Esophagus muscularis mucosa (tissue), 4 donors: ENCODE measurements at regions not wholly inside any gene's neighbourhood (a gene's known extent, or its start where the extent isn't known, plus 50 kb on each side); places are given as distances from the start of the nearest gene placed in this dataset.

Source experiments
- EP300 ChIP-seq: sonication (generic); formaldehyde crosslinking; IDR thresholded peaks from one replicate; pipeline ENCODE4 v1.6.1; 2017; ENCODE audit warnings: antibody characterized with exemption
- POLR2A ChIP-seq: fragments of 450-650 bp; IDR thresholded peaks from one replicate; pipeline ENCODE4 v1.6.1; 2017; ENCODE audit warnings: antibody characterized with exemption, moderate library complexity, mild to moderate bottlenecking, low read depth
- POLR2AphosphoS5 ChIP-seq, 2 donors: sonication (generic); formaldehyde crosslinking; IDR thresholded peaks; one replicate each; pipeline ENCODE4 v1.6.1; 2017; ENCODE audit warnings: antibody characterized with exemption in 2 of 2
- TF ChIP-seq, protein P1 (sequence below), 3 experiments: fragments of 200-600 bp in 2 of 3; fragments of 450-650 bp in 1 of 3; sonication (generic) in 2 of 3; IDR thresholded peaks; one replicate each; pipeline ENCODE4 v1.5.1; 2017 to 2019; ENCODE audit warnings: antibody characterized with exemption in 3 of 3, mild to moderate bottlenecking in 2 of 3, moderate library complexity in 1 of 3

- TF ChIP-seq, protein P1, sequence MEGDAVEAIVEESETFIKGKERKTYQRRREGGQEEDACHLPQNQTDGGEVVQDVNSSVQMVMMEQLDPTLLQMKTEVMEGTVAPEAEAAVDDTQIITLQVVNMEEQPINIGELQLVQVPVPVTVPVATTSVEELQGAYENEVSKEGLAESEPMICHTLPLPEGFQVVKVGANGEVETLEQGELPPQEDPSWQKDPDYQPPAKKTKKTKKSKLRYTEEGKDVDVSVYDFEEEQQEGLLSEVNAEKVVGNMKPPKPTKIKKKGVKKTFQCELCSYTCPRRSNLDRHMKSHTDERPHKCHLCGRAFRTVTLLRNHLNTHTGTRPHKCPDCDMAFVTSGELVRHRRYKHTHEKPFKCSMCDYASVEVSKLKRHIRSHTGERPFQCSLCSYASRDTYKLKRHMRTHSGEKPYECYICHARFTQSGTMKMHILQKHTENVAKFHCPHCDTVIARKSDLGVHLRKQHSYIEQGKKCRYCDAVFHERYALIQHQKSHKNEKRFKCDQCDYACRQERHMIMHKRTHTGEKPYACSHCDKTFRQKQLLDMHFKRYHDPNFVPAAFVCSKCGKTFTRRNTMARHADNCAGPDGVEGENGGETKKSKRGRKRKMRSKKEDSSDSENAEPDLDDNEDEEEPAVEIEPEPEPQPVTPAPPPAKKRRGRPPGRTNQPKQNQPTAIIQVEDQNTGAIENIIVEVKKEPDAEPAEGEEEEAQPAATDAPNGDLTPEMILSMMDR (IDR thresholded peaks at IDR 0.05) = no peak
- TF ChIP-seq POLR2A (no peak), POLR2AphosphoS5 (IDR thresholded peaks at IDR 0.05) (no peak), EP300 (no peak)
Observed at GRCh38 chr7:18174996-18175395, 147.3 kb upstream of the PRPS1L1 start.
